ENCODE measurements at regions not wholly inside any gene's neighbourhood (a gene's known extent, or its start where the extent isn't known, plus 50 kb on each side); places are given as distances from the start of the nearest gene placed in this dataset.

GRCh38 chr21:14829685-14830084, 235.1 kb downstream of the NRIP1 start:
- H3K4me3 ChIP-seq = no peak overlapping the region
- DNase-seq (ENCODE audit: extremely low spot score in 2 of 2) = no peak
- no peaks in the 10 kb centered on the region for H3K4me1 ChIP-seq
- TF ChIP-seq POLR2A (IDR thresholded peaks at IDR 0.05) (no peak), POLR2AphosphoS5 (IDR thresholded peaks at IDR 0.05; ENCODE audit: insufficient read depth in 1 of 2, low read depth in 1 of 2) (no peak), CTCF (IDR thresholded peaks at IDR 0.05) (no peak)
- no peaks in the 10 kb centered on the region for H3K36me3 ChIP-seq
- intact Hi-C loops (cut with DNase I) = no loop called here
- H3K27ac ChIP-seq = no peak overlapping the region
- no peaks in the 10 kb centered on the region for H3K9me3 ChIP-seq
- H3K27me3 ChIP-seq = no peaks in the 10 kb centered on the region

DNA sequence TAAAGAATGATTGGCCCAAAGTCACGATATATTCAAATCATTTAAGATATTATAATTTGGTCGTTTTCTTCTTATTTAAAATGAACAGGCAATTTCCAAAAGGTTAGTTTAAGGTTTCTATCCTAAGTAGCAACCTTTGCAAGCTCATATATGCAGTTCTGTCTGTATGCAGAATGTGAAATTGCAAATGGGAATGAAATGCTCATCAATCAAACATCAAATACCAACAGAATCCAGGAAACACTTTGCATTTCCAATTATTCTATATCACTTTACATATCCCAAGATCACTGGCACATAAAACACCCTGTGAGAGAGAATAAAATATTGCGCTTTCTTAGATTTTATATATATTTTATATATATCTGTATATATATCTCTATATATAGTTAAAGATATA, 237.3 kb downstream of the NRIP1 start:
- no peaks in the 10 kb centered on the region for H3K36me3 ChIP-seq
- H3K4me1 ChIP-seq = no peaks in the 10 kb centered on the region
- no peak for DNase-seq (ENCODE audit: extremely low spot score in 2 of 2)
- intact Hi-C loops (cut with DNase I) = no loop called here
- H3K27me3 ChIP-seq = no peaks in the 10 kb centered on the region
- no peak overlapping the region for H3K27ac ChIP-seq
- TF ChIP-seq POLR2AphosphoS5 (IDR thresholded peaks at IDR 0.05; ENCODE audit: insufficient read depth in 1 of 2, low read depth in 1 of 2) (no peak), CTCF (IDR thresholded peaks at IDR 0.05) (no peak), POLR2A (IDR thresholded peaks at IDR 0.05) (no peak)
- no peak overlapping the region for H3K4me3 ChIP-seq
- H3K9me3 ChIP-seq = no peaks in the 10 kb centered on the region

- TF ChIP-seq POLR2A (IDR thresholded peaks at IDR 0.05) = no peak
- no peak for TF ChIP-seq CTCF (IDR thresholded peaks at IDR 0.05)
- TF ChIP-seq POLR2AphosphoS5 (IDR thresholded peaks at IDR 0.05; ENCODE audit: insufficient read depth in 1 of 2, low read depth in 1 of 2) = no peak
- Histone ChIP-seq H3K27ac (no peak overlapping the region), H3K27me3 (no peaks in the 10 kb centered on the region), H3K4me3 (no peak overlapping the region), H3K36me3 (no peaks in the 10 kb centered on the region), H3K9me3 (no peaks in the 10 kb centered on the region), H3K4me1 (no peaks in the 10 kb centered on the region)
- intact Hi-C loops (cut with DNase I) = no loop called here
- DNase-seq (ENCODE audit: extremely low spot score in 2 of 2) = no peak
Measured at GRCh38 chr21:14826630-14827029, 238.2 kb downstream of the NRIP1 start.

DNA sequence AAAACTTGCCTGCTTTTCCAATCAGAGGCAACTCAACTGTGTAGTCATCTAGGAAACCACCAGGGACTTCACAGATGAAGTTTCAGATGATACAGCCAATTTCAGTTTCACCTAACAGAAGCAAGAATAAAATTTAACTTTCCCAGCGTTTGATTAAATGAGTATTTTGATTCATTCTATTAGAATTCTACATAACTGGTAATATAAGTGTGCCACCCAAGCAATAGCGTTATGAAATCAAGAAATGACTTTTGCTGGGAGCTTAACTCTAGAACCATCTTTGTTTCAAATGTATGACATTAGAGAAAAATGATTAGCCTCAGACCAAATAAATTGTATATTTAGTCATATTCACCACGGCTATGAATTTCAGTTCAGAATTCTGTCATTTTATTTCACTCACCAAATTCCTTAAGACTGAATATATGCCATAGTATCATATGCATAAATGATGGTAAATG, 239.3 kb downstream of the NRIP1 start:
- intact Hi-C loops (cut with DNase I) = no loop called here

DNA sequence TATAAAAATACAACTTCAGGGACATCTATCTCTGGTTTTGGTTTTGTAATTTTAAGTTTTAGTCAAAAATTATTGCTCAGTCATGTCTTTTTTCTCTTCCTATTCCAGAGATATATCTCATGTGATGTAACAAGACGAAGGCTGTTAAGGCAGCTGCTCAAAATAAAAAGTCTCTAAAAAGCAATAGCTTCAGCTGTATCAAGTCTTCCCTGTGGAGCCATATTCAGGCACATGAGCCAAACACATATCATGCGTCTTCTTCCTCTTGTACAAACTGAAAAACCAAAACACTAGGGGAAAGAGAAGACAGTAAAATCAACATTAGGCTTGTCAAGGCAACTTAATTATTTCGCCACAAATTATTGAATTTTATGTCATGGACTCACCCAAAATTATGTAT, 240.7 kb downstream of the NRIP1 start:
- no peaks in the 10 kb centered on the region for H3K36me3 ChIP-seq
- intact Hi-C loops (cut with DNase I) = no loop called here
- TF ChIP-seq POLR2A (IDR thresholded peaks at IDR 0.05) (no peak), POLR2AphosphoS5 (IDR thresholded peaks at IDR 0.05; ENCODE audit: insufficient read depth in 1 of 2, low read depth in 1 of 2) (no peak), CTCF (IDR thresholded peaks at IDR 0.05) (no peak)
- DNase-seq (ENCODE audit: extremely low spot score in 2 of 2) = no peak
- no peaks in the 10 kb centered on the region for H3K27me3 ChIP-seq
- no peaks in the 10 kb centered on the region for H3K4me1 ChIP-seq
- no peak overlapping the region for H3K4me3 ChIP-seq
- no peak overlapping the region for H3K27ac ChIP-seq
- H3K9me3 ChIP-seq = no peaks in the 10 kb centered on the region

More for the DNA sequence above, 239.3 kb downstream of the NRIP1 start:
- no peak for DNase-seq (ENCODE audit: extremely low spot score in 2 of 2)
- Histone ChIP-seq H3K27me3 (no peaks in the 10 kb centered on the region), H3K4me3 (no peak overlapping the region), H3K4me1 (no peaks in the 10 kb centered on the region), H3K36me3 (no peaks in the 10 kb centered on the region), H3K9me3 (no peaks in the 10 kb centered on the region), H3K27ac (no peak overlapping the region)
- TF ChIP-seq POLR2A (IDR thresholded peaks at IDR 0.05) = no peak
- TF ChIP-seq CTCF (IDR thresholded peaks at IDR 0.05) = no peak
- TF ChIP-seq POLR2AphosphoS5 (IDR thresholded peaks at IDR 0.05; ENCODE audit: insufficient read depth in 1 of 2, low read depth in 1 of 2) = no peak
